ENCODE measurements at regions not wholly inside any gene's neighbourhood (a gene's known extent, or its start where the extent isn't known, plus 50 kb on each side); places are given as distances from the start of the nearest gene placed in this dataset.
A peak's percentile ranks its signal among the peaks of the same experiment; 100 is the strongest.

DNA sequence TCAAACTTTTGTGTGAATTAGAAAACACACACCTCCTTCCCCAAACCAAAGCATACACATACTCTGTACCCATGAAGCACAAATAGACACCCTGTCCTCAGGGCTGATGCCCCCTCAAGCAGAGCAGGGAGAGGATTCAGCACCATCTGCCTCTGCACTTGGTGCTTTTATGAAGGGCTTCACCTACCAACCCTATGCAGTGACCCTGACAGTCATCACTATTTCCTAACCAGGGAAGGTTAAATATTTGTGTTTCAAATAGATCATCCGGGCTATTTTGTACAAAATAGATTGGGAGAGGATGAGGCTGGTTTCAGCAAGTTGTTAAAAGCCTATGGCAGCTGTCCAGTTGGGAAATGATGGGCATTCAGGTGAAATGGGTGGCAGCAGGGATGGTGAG, 396.2 kb downstream of the ZSWIM6 start:
- no peak overlapping the region for H2BK5ac ChIP-seq (ENCODE audit: low read length)
- H3K9ac ChIP-seq (ENCODE audit: low read depth, low read length, poor library complexity) = no peak overlapping the region
- H2AFZ ChIP-seq (ENCODE audit: low read length) = no peak overlapping the region
- H3K4ac ChIP-seq (ENCODE audit: low read length) = no peak overlapping the region
- H2AK5ac ChIP-seq (ENCODE audit: low read depth, low read length) = no peak overlapping the region
- H2BK15ac ChIP-seq (ENCODE audit: low read length) = no peak overlapping the region
- no peak overlapping the region for H3K27ac ChIP-seq (replicated peaks; ENCODE audit: low read length)
- peaks cover 6 to 24% of the 10 kb centered on the region in 2 donors for H3K4me1 ChIP-seq (ENCODE audit: control insufficient read depth in 2 of 2, insufficient read depth in 1 of 2, low read depth in 1 of 2, low read length in 2 of 2)
- H4K8ac ChIP-seq (ENCODE audit: low read depth, low read length) = no peak overlapping the region
- no peaks in the 10 kb centered on the region for H3K9me3 ChIP-seq (replicated peaks in 1 of 2; ENCODE audit: control insufficient read depth in 2 of 2, insufficient read depth in 1 of 2, low read depth in 1 of 2, low read length in 2 of 2)
- no peak overlapping the region for H2BK120ac ChIP-seq (ENCODE audit: low read depth, low read length)
- H4K91ac ChIP-seq (ENCODE audit: low read depth, low read length, poor library complexity) = no peak overlapping the region
- no peak overlapping the region for H3K14ac ChIP-seq (ENCODE audit: low read length)
- no peaks in the 10 kb centered on the region for H3K79me1 ChIP-seq (ENCODE audit: low read depth, low read length)
- no peak overlapping the region for H3K23ac ChIP-seq (ENCODE audit: low read depth, low read length, poor library complexity)
- WGBS, 2 donors (ENCODE audit: extremely low coverage in 2 of 2, insufficient read length in 2 of 2, insufficient replicate concordance in 1 of 2) = no CpG with 5 or more reads among the region's 1 CpG
- no peak overlapping the region for H3K4me3 ChIP-seq (ENCODE audit: low read length in 2 of 2)
- H2BK12ac ChIP-seq (ENCODE audit: low read length) = no peak overlapping the region
- no peak for DNase-seq (ENCODE audit: low spot score)
- H3K4me2 ChIP-seq (ENCODE audit: insufficient read depth, low read length, poor library complexity, severe bottlenecking) = no peak overlapping the region
- no peak overlapping the region for H3K18ac ChIP-seq (ENCODE audit: low read length)
- no peaks in the 10 kb centered on the region for H3K36me3 ChIP-seq (replicated peaks in 1 of 2; ENCODE audit: control insufficient read depth in 2 of 2, insufficient read depth in 2 of 2, low read length in 2 of 2)
- peaks cover 0 to 2% (median 0%) of the 10 kb centered on the region in 3 experiments for H3K27me3 ChIP-seq (ENCODE audit: control insufficient read depth in 3 of 3, insufficient read depth in 3 of 3, low read depth in 1 of 3, low read length in 3 of 3)

DNA sequence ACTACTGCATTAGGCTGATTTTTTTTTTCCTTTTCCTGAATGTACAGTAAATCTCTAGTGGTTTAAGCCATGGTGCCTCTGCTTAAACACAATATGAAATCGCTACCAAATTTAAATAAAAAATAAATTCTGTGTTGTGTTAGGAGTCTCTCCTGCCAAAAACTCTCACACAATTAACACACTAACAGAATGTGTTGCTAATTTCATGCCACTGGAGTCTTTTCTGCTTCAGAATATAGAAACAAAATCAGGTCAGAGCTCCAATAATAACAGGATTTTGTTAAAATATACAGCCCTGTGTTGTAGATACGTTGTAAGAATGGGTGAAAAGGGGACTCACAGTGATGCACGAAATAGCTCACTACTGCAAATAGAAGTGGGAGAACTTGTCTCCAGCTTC, 398.8 kb downstream of the ZSWIM6 start:
- Histone ChIP-seq H3K23ac (ENCODE audit: low read depth, low read length, poor library complexity) (no peak overlapping the region), H3K27ac (replicated peaks; ENCODE audit: low read length) (no peak overlapping the region)

DNA sequence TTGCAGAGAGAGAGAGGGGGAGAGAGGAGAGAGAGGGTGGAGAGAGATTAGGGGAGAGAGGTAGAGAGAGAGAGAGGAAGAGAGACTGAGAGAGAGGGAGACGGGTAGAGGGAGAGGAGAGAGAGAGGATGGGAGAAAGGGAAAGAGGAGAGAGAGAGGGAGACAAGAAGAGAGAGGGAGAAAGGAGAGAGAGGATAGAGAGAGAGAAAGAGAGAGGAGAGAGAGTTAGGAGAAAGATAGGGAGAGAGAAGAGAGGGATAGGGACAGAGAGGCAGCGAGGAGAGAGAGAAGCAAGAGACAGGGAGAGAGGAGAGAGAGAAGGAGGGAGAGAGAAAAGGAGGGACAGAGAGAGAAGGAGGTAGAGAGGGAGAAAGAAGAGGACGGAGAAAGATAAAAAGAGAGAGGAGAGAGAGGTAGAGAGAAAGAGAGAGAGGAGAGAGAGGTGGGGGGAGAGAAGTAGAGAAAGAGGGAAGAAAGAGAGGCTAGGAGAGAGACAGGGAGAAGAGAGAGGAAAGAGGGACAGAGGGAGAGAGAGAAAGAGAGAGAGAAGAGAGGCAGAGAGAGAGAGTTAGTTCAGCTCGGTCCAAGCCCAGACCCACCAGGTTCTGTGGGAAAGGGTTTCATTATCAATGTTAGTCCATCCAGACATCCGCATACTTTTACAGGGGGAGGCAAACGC, 399.3 kb downstream of the ZSWIM6 start:
- H3K4me3 ChIP-seq (ENCODE audit: low read length in 2 of 2) = peak overlapping the region in 1 of 2 donors; percentile 37
- H4K8ac ChIP-seq (ENCODE audit: low read depth, low read length) = no peak overlapping the region
- H3K27me3 ChIP-seq (ENCODE audit: control insufficient read depth in 3 of 3, insufficient read depth in 3 of 3, low read depth in 1 of 3, low read length in 3 of 3) = peaks cover 0 to 4% (median 0%) of the 10 kb centered on the region in 3 experiments
- H3K79me1 ChIP-seq (ENCODE audit: low read depth, low read length) = no peaks in the 10 kb centered on the region
- no peak overlapping the region for H2AK5ac ChIP-seq (ENCODE audit: low read depth, low read length)
- no peak overlapping the region for H3K14ac ChIP-seq (ENCODE audit: low read length)
- no peak overlapping the region for H3K4me2 ChIP-seq (ENCODE audit: insufficient read depth, low read length, poor library complexity, severe bottlenecking)
- no peak overlapping the region for H3K9ac ChIP-seq (ENCODE audit: low read depth, low read length, poor library complexity)
- H3K4me1 ChIP-seq (ENCODE audit: control insufficient read depth in 2 of 2, insufficient read depth in 1 of 2, low read depth in 1 of 2, low read length in 2 of 2) = peaks cover 9 to 51% of the 10 kb centered on the region in 2 donors
- no peak overlapping the region for H2BK120ac ChIP-seq (ENCODE audit: low read depth, low read length)
- no peak overlapping the region for H3K23ac ChIP-seq (ENCODE audit: low read depth, low read length, poor library complexity)
- H2AFZ ChIP-seq (ENCODE audit: low read length) = peak overlapping the region; percentile 64
- H3K4ac ChIP-seq (ENCODE audit: low read length) = no peak overlapping the region
- DNase-seq (ENCODE audit: low spot score) = no peak
- H3K36me3 ChIP-seq (replicated peaks in 1 of 2; ENCODE audit: control insufficient read depth in 2 of 2, insufficient read depth in 2 of 2, low read length in 2 of 2) = no peaks in the 10 kb centered on the region
- no peak overlapping the region for H4K91ac ChIP-seq (ENCODE audit: low read depth, low read length, poor library complexity)
- no peaks in the 10 kb centered on the region for H3K9me3 ChIP-seq (replicated peaks in 1 of 2; ENCODE audit: control insufficient read depth in 2 of 2, insufficient read depth in 1 of 2, low read depth in 1 of 2, low read length in 2 of 2)
- H2BK15ac ChIP-seq (ENCODE audit: low read length) = no peak overlapping the region
- H3K27ac ChIP-seq (replicated peaks; ENCODE audit: low read length) = no peak overlapping the region
- WGBS, 2 donors (ENCODE audit: extremely low coverage in 2 of 2, insufficient read length in 2 of 2, insufficient replicate concordance in 1 of 2) = 100% methylated on average over 2 of the region's 6 CpGs; no CpG with 5 or more reads in 1 of the 2 donors
- H2BK12ac ChIP-seq (ENCODE audit: low read length) = no peak overlapping the region
- H3K18ac ChIP-seq (ENCODE audit: low read length) = no peak overlapping the region
- H2BK5ac ChIP-seq (ENCODE audit: low read length) = no peak overlapping the region

More for the DNA sequence above, 398.8 kb downstream of the ZSWIM6 start:
- peaks cover 6 to 45% of the 10 kb centered on the region in 2 donors for H3K4me1 ChIP-seq (ENCODE audit: control insufficient read depth in 2 of 2, insufficient read depth in 1 of 2, low read depth in 1 of 2, low read length in 2 of 2)
- no peak overlapping the region for H3K4ac ChIP-seq (ENCODE audit: low read length)
- H3K18ac ChIP-seq (ENCODE audit: low read length) = no peak overlapping the region
- no peak for DNase-seq (ENCODE audit: low spot score)
- WGBS, 2 donors (ENCODE audit: extremely low coverage in 2 of 2, insufficient read length in 2 of 2, insufficient replicate concordance in 1 of 2) = no CpG with 5 or more reads among the region's 3 CpGs
- peak overlapping the region; percentile 64 for H2AFZ ChIP-seq (ENCODE audit: low read length)
- H3K27me3 ChIP-seq (ENCODE audit: control insufficient read depth in 3 of 3, insufficient read depth in 3 of 3, low read depth in 1 of 3, low read length in 3 of 3) = peaks cover 0 to 4% (median 0%) of the 10 kb centered on the region in 3 experiments
- no peaks in the 10 kb centered on the region for H3K9me3 ChIP-seq (replicated peaks in 1 of 2; ENCODE audit: control insufficient read depth in 2 of 2, insufficient read depth in 1 of 2, low read depth in 1 of 2, low read length in 2 of 2)
- no peak overlapping the region for H2BK5ac ChIP-seq (ENCODE audit: low read length)
- H4K8ac ChIP-seq (ENCODE audit: low read depth, low read length) = no peak overlapping the region
- no peaks in the 10 kb centered on the region for H3K36me3 ChIP-seq (replicated peaks in 1 of 2; ENCODE audit: control insufficient read depth in 2 of 2, insufficient read depth in 2 of 2, low read length in 2 of 2)
- H2BK15ac ChIP-seq (ENCODE audit: low read length) = no peak overlapping the region
- H2BK12ac ChIP-seq (ENCODE audit: low read length) = no peak overlapping the region
- H3K4me2 ChIP-seq (ENCODE audit: insufficient read depth, low read length, poor library complexity, severe bottlenecking) = no peak overlapping the region
- H2AK5ac ChIP-seq (ENCODE audit: low read depth, low read length) = no peak overlapping the region
- H4K91ac ChIP-seq (ENCODE audit: low read depth, low read length, poor library complexity) = no peak overlapping the region
- H3K79me1 ChIP-seq (ENCODE audit: low read depth, low read length) = no peaks in the 10 kb centered on the region
- H2BK120ac ChIP-seq (ENCODE audit: low read depth, low read length) = no peak overlapping the region
- H3K14ac ChIP-seq (ENCODE audit: low read length) = no peak overlapping the region
- H3K9ac ChIP-seq (ENCODE audit: low read depth, low read length, poor library complexity) = no peak overlapping the region
- no peak overlapping the region for H3K4me3 ChIP-seq (ENCODE audit: low read length in 2 of 2)

DNA sequence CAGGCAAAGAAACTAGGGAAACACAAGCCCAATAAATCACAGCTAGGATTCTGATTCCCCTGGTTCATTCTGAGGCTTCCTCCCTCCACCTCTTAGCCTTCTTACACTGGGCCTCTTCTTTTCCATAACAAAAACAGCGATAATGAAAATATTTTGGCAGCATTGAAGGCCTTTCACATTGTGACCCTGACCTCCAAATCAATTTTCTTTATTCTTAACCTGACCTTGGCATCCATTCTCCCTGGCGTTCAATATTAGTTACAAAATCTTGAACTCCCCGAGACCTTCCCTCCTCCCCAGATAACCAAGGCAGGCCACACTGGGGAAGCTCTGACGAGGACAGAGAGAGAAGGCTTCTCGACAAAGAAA, 399.9 kb downstream of the ZSWIM6 start:
- no peak overlapping the region for H4K91ac ChIP-seq (ENCODE audit: low read depth, low read length, poor library complexity)
- H3K4ac ChIP-seq (ENCODE audit: low read length) = no peak overlapping the region
- no peak overlapping the region for H3K18ac ChIP-seq (ENCODE audit: low read length)
- H3K23ac ChIP-seq (ENCODE audit: low read depth, low read length, poor library complexity) = no peak overlapping the region
- no peaks in the 10 kb centered on the region for H3K9me3 ChIP-seq (replicated peaks in 1 of 2; ENCODE audit: control insufficient read depth in 2 of 2, insufficient read depth in 1 of 2, low read depth in 1 of 2, low read length in 2 of 2)
- H2AFZ ChIP-seq (ENCODE audit: low read length) = peak overlapping the region; percentile 64
- no peaks in the 10 kb centered on the region for H3K36me3 ChIP-seq (replicated peaks in 1 of 2; ENCODE audit: control insufficient read depth in 2 of 2, insufficient read depth in 2 of 2, low read length in 2 of 2)
- no peak overlapping the region for H2BK120ac ChIP-seq (ENCODE audit: low read depth, low read length)
- WGBS, 2 donors (ENCODE audit: extremely low coverage in 2 of 2, insufficient read length in 2 of 2, insufficient replicate concordance in 1 of 2) = no CpG with 5 or more reads among the region's 5 CpGs
- H3K27me3 ChIP-seq (ENCODE audit: control insufficient read depth in 3 of 3, insufficient read depth in 3 of 3, low read depth in 1 of 3, low read length in 3 of 3) = peaks cover 0 to 4% (median 0%) of the 10 kb centered on the region in 3 experiments
- no peak overlapping the region for H4K8ac ChIP-seq (ENCODE audit: low read depth, low read length)
- H3K27ac ChIP-seq (replicated peaks; ENCODE audit: low read length) = no peak overlapping the region
- H2BK5ac ChIP-seq (ENCODE audit: low read length) = no peak overlapping the region
- H3K79me1 ChIP-seq (ENCODE audit: low read depth, low read length) = no peaks in the 10 kb centered on the region
- H2BK15ac ChIP-seq (ENCODE audit: low read length) = no peak overlapping the region
- no peak overlapping the region for H3K4me2 ChIP-seq (ENCODE audit: insufficient read depth, low read length, poor library complexity, severe bottlenecking)
- H3K9ac ChIP-seq (ENCODE audit: low read depth, low read length, poor library complexity) = no peak overlapping the region
- DNase-seq (ENCODE audit: low spot score) = no peak
- H2AK5ac ChIP-seq (ENCODE audit: low read depth, low read length) = no peak overlapping the region
- H2BK12ac ChIP-seq (ENCODE audit: low read length) = no peak overlapping the region
- H3K14ac ChIP-seq (ENCODE audit: low read length) = no peak overlapping the region
- H3K4me3 ChIP-seq (ENCODE audit: low read length in 2 of 2) = peak overlapping the region in 1 of 2 donors; percentile 37
- H3K4me1 ChIP-seq (ENCODE audit: control insufficient read depth in 2 of 2, insufficient read depth in 1 of 2, low read depth in 1 of 2, low read length in 2 of 2) = peaks cover 14 to 53% of the 10 kb centered on the region in 2 donors
